ENCODE measurements at regions not wholly inside any gene's neighbourhood (a gene's known extent, or its start where the extent isn't known, plus 50 kb on each side); places are given as distances from the start of the nearest gene placed in this dataset.

GRCh38 chr1:170863621-170864020 is 71.7 kb upstream of the MROH9 start:
- DNase-seq (ENCODE audit: low spot score) (no peak), ATAC-seq (no peak)
- TF ChIP-seq EZH2phosphoT487 (IDR thresholded peaks at IDR 0.05; ENCODE audit: unreplicated experiment) (no peak), ZNF331 (CRISPR knock-in tag; IDR thresholded peaks at IDR 0.05; ENCODE audit: low read depth) (no peak), NANOG (IDR thresholded peaks at IDR 0.05; ENCODE audit: borderline replicate concordance) (no peak), STAT1 (IDR thresholded peaks at IDR 0.05; ENCODE audit: unreplicated experiment) (no peak), REST (IDR thresholded peaks at IDR 0.05; ENCODE audit: unreplicated experiment) (no peak), CREB1 (CRISPR knock-in tag; IDR thresholded peaks at IDR 0.05; ENCODE audit: low read depth) (no peak), POLR2AphosphoS5 (IDR thresholded peaks at IDR 0.05; ENCODE audit: low read depth) (no peak), ETS1 (IDR thresholded peaks at IDR 0.05) (no peak), ZNF114 (CRISPR knock-in tag; IDR thresholded peaks at IDR 0.05) (no peak), ZNF462 (CRISPR knock-in tag; IDR thresholded peaks at IDR 0.05) (no peak), JUNB (IDR thresholded peaks at IDR 0.05; ENCODE audit: unreplicated experiment) (no peak), CTCF (conservative IDR thresholded peaks at IDR 0.05; ENCODE audit: low read depth in 2 of 2) (no peak), EZH2 (IDR thresholded peaks at IDR 0.05; ENCODE audit: low read depth, unreplicated experiment) (no peak)
- Histone ChIP-seq H3K27ac (ENCODE audit: low read depth) (no peak overlapping the region), H2AFZ (no peak overlapping the region), H4K20me1 (replicated peaks; ENCODE audit: insufficient read depth) (no peaks in the 10 kb centered on the region), H3K27me3 (ENCODE audit: insufficient read depth) (no peaks in the 10 kb centered on the region), H3K9me2 (ENCODE audit: insufficient read depth) (no peaks in the 10 kb centered on the region), H3K4me3 (no peak overlapping the region), H3K4me1 (ENCODE audit: insufficient read depth) (no peaks in the 10 kb centered on the region), H3K36me3 (ENCODE audit: insufficient read depth) (no peaks in the 10 kb centered on the region), H3K79me2 (replicated peaks; ENCODE audit: insufficient read depth) (no peaks in the 10 kb centered on the region), H3F3A (replicated peaks; ENCODE audit: low read depth) (no peaks in the 10 kb centered on the region), H3K4me2 (no peak overlapping the region)
- Mint-ChIP-seq H3K4me1 (no peaks in the 10 kb centered on the region), H3K27me3 (ENCODE audit: insufficient read depth, low read depth, poor library complexity) (no peaks in the 10 kb centered on the region), H3K36me3 (ENCODE audit: low read depth) (no peaks in the 10 kb centered on the region), H3K27ac (no peak overlapping the region), H3K9me3 (no peaks in the 10 kb centered on the region; the same call in 2 of the 3 replicates), H3K4me3 (no peak overlapping the region)

All from GM23338 (cell line).